ENCODE measurements at regions not wholly inside any gene's neighbourhood (a gene's known extent, or its start where the extent isn't known, plus 50 kb on each side); places are given as distances from the start of the nearest gene placed in this dataset.

DNA sequence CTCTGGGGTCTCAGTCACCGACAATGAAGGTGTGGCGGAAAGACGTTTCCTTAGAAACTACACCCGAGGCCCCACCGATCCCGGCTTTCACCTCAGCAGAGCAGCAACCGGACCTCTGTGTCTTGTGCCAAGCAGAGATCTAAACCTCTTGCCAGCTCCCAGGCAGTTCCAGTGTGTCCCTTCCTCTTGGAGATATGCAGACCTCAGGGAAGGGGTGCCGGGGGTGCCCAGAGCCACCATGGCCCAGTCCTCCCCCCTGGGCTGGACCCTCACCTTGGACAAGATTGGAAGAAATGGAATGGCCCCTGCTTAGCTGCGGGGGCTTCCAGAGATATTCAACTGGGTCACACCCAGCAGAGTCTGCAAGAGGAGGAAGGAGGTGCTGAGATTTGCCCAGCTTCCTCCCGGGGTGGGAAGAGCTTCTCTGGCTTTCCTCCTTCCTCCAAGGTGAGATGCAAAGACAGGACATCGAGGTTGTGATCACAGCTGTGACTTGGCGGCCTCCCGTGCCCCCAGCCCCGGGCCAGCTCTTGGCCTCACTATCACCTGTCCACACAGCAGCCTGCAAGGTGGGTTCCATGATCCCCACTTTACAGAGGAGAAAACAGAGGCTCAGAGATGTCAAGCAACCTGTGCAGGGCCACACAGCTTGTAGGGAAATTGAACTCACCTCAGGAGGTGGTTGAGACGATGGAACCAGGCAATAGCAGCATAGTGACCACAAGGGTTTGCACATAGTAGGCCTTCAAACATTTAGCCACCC, 281.7 kb upstream of the RTL1 start:
- Histone ChIP-seq H4K20me1 (ENCODE audit: insufficient read depth, low read length) (no peaks in the 10 kb centered on the region), H3K4me1 (ENCODE audit: insufficient read depth, low read length) (peaks cover 7% of the 10 kb centered on the region; the same call in 1 of the 2 replicates), H3K9ac (ENCODE audit: low read depth, low read length) (no peak overlapping the region), H3K9me3 (ENCODE audit: insufficient read depth, low read length, severe bottlenecking) (no peaks in the 10 kb centered on the region), H2AFZ (ENCODE audit: low read depth, low read length) (no peak overlapping the region), H3K27me3 (ENCODE audit: insufficient read depth, low read length, poor library complexity) (no peaks in the 10 kb centered on the region), H3K79me2 (ENCODE audit: insufficient read depth, low read length) (no peaks in the 10 kb centered on the region), H3K4me2 (ENCODE audit: insufficient read depth, low read length) (no peak overlapping the region), H3K27ac (ENCODE audit: low read length) (no peak overlapping the region), H3K36me3 (ENCODE audit: insufficient read depth, low read length) (no peaks in the 10 kb centered on the region), H3K4me3 (ENCODE audit: low read depth in 1 of 2, low read length in 2 of 2) (no peak overlapping the region)
- TF ChIP-seq, protein P1, sequence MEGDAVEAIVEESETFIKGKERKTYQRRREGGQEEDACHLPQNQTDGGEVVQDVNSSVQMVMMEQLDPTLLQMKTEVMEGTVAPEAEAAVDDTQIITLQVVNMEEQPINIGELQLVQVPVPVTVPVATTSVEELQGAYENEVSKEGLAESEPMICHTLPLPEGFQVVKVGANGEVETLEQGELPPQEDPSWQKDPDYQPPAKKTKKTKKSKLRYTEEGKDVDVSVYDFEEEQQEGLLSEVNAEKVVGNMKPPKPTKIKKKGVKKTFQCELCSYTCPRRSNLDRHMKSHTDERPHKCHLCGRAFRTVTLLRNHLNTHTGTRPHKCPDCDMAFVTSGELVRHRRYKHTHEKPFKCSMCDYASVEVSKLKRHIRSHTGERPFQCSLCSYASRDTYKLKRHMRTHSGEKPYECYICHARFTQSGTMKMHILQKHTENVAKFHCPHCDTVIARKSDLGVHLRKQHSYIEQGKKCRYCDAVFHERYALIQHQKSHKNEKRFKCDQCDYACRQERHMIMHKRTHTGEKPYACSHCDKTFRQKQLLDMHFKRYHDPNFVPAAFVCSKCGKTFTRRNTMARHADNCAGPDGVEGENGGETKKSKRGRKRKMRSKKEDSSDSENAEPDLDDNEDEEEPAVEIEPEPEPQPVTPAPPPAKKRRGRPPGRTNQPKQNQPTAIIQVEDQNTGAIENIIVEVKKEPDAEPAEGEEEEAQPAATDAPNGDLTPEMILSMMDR (IDR thresholded peaks at IDR 0.05; ENCODE audit: borderline replicate concordance, extremely low read depth, low read length, poor library complexity, severe bottlenecking): no peak
- TF ChIP-seq EZH2 (IDR thresholded peaks at IDR 0.05; ENCODE audit: borderline replicate concordance, low read depth, low read length, severe bottlenecking): no peak
- DNase-seq (peak; percentile 1), ATAC-seq (ENCODE audit: insufficient read depth, low read depth) (no peak)

- Histone ChIP-seq H4K20me1 (ENCODE audit: insufficient read depth, low read length) (no peaks in the 10 kb centered on the region), H2AFZ (ENCODE audit: low read depth, low read length) (no peak overlapping the region), H3K4me2 (ENCODE audit: insufficient read depth, low read length) (no peak overlapping the region), H3K4me1 (ENCODE audit: insufficient read depth, low read length) (peaks cover 7% of the 10 kb centered on the region; the same call in 1 of the 2 replicates), H3K9me3 (ENCODE audit: insufficient read depth, low read length, severe bottlenecking) (no peaks in the 10 kb centered on the region), H3K79me2 (ENCODE audit: insufficient read depth, low read length) (no peaks in the 10 kb centered on the region), H3K27me3 (ENCODE audit: insufficient read depth, low read length, poor library complexity) (no peaks in the 10 kb centered on the region), H3K4me3 (ENCODE audit: low read depth in 1 of 2, low read length in 2 of 2) (no peak overlapping the region), H3K36me3 (ENCODE audit: insufficient read depth, low read length) (no peaks in the 10 kb centered on the region), H3K27ac (ENCODE audit: low read length) (no peak overlapping the region), H3K9ac (ENCODE audit: low read depth, low read length) (no peak overlapping the region)
- peak; percentile 0 for DNase-seq
- TF ChIP-seq, protein P1 (IDR thresholded peaks at IDR 0.05; ENCODE audit: borderline replicate concordance, extremely low read depth, low read length, poor library complexity, severe bottlenecking): no peak
- no peak for TF ChIP-seq EZH2 (IDR thresholded peaks at IDR 0.05; ENCODE audit: borderline replicate concordance, low read depth, low read length, severe bottlenecking)
- ATAC-seq (ENCODE audit: insufficient read depth, low read depth): no peak
Observed at GRCh38 chr14:101185946-101186345, 282.4 kb upstream of the RTL1 start.

GRCh38 chr14:101186544-101186943, 283.0 kb upstream of the RTL1 start:
- Histone ChIP-seq H3K79me2 (ENCODE audit: insufficient read depth, low read length) (no peaks in the 10 kb centered on the region), H3K9ac (ENCODE audit: low read depth, low read length) (no peak overlapping the region), H3K36me3 (ENCODE audit: insufficient read depth, low read length) (no peaks in the 10 kb centered on the region), H3K9me3 (ENCODE audit: insufficient read depth, low read length, severe bottlenecking) (no peaks in the 10 kb centered on the region), H3K4me2 (ENCODE audit: insufficient read depth, low read length) (no peak overlapping the region), H3K4me3 (ENCODE audit: low read depth in 1 of 2, low read length in 2 of 2) (no peak overlapping the region), H3K27me3 (ENCODE audit: insufficient read depth, low read length, poor library complexity) (no peaks in the 10 kb centered on the region), H3K27ac (ENCODE audit: low read length) (no peak overlapping the region), H4K20me1 (ENCODE audit: insufficient read depth, low read length) (no peaks in the 10 kb centered on the region), H2AFZ (ENCODE audit: low read depth, low read length) (no peak overlapping the region), H3K4me1 (ENCODE audit: insufficient read depth, low read length) (peaks cover 4% of the 10 kb centered on the region; the same call in 1 of the 2 replicates)
- TF ChIP-seq, protein P1 (IDR thresholded peaks at IDR 0.05; ENCODE audit: borderline replicate concordance, extremely low read depth, low read length, poor library complexity, severe bottlenecking): no peak
- TF ChIP-seq EZH2 (IDR thresholded peaks at IDR 0.05; ENCODE audit: borderline replicate concordance, low read depth, low read length, severe bottlenecking): no peak
- no peak for ATAC-seq (ENCODE audit: insufficient read depth, low read depth)
- peak; percentile 1 for DNase-seq
